OCI-M1 (cell line): ENCODE measurements at regions not wholly inside any gene's neighbourhood (a gene's known extent, or its start where the extent isn't known, plus 50 kb on each side); places are given as distances from the start of the nearest gene placed in this dataset.
"Not testable (repeated sequence)": the region's sequence is repeated elsewhere in the genome, so short reads cannot be mapped to it uniquely, and the experiment has no call there.

Experiments used
- DNase-seq: peaks from one replicate; lab custom pipeline; 2025; lab: John Stamatoyannopoulos, UW

GRCh38 chr7:11221984-11222383 lies 248.3 kb downstream of the PHF14 start:
- no peak for DNase-seq

- DNase-seq, result no peak
Observed at GRCh38 chr7:11224535-11224934, 250.9 kb downstream of the PHF14 start.

GRCh38 chr7:11228515-11228914 lies 254.8 kb downstream of the PHF14 start:
- DNase-seq, result peak; percentile 79

GRCh38 chr7:11231190-11231589 lies 257.5 kb downstream of the PHF14 start:
- no peak for DNase-seq

GRCh38 chr7:11232462-11232861 lies 258.8 kb downstream of the PHF14 start:
- no peak for DNase-seq

GRCh38 chr7:11233871-11234270 lies 260.2 kb downstream of the PHF14 start:
- DNase-seq, result no peak

- DNase-seq, result no peak
Observed at GRCh38 chr7:11235491-11235890, 261.8 kb downstream of the PHF14 start.

- no peak for DNase-seq
Observed at GRCh38 chr7:11236680-11237079, 263.0 kb downstream of the PHF14 start.

- no peak for DNase-seq
Observed at GRCh38 chr7:11237742-11238141, 264.1 kb downstream of the PHF14 start.

GRCh38 chr7:11239316-11239715 lies 265.6 kb downstream of the PHF14 start:
- no peak for DNase-seq

- DNase-seq, result no peak
Observed at GRCh38 chr7:11243739-11244138, 270.1 kb downstream of the PHF14 start.

- DNase-seq, result no peak
Observed at GRCh38 chr7:11244149-11244548, 270.5 kb downstream of the PHF14 start.

GRCh38 chr7:11247545-11247944 lies 273.9 kb downstream of the PHF14 start:
- no peak for DNase-seq

- DNase-seq, result no peak
Observed at GRCh38 chr7:11251436-11251835, 277.8 kb downstream of the PHF14 start.

GRCh38 chr7:11252011-11252607 lies 278.4 kb downstream of the PHF14 start:
- no peak for DNase-seq

GRCh38 chr7:11252705-11253272 lies 279.1 kb downstream of the PHF14 start:
- peak; percentile 60 for DNase-seq

GRCh38 chr7:11256501-11256900 lies 282.8 kb downstream of the PHF14 start:
- no peak for DNase-seq

- DNase-seq, result no peak
Observed at GRCh38 chr7:11261470-11261869, 287.8 kb downstream of the PHF14 start.

GRCh38 chr7:11266101-11266500 lies 292.4 kb downstream of the PHF14 start:
- no peak for DNase-seq

GRCh38 chr7:11272352-11272751 lies 298.7 kb downstream of the PHF14 start:
- no peak for DNase-seq

- peak; percentile 16 for DNase-seq
Observed at GRCh38 chr7:11274074-11274473, 300.4 kb downstream of the PHF14 start.

GRCh38 chr7:11281953-11282352 lies 308.3 kb downstream of the PHF14 start:
- peak; percentile 86 for DNase-seq

- DNase-seq, result not testable (repeated sequence)
Observed at GRCh38 chr7:11283584-11283983, 309.9 kb downstream of the PHF14 start.

GRCh38 chr7:11290863-11291262 lies 317.2 kb downstream of the PHF14 start:
- DNase-seq, result no peak
